Uterus (tissue), 3 donors: ENCODE measurements at regions not wholly inside any gene's neighbourhood (a gene's known extent, or its start where the extent isn't known, plus 50 kb on each side); places are given as distances from the start of the nearest gene placed in this dataset.

Source experiments
- DNase-seq, 2 donors: peaks; one replicate each; pipeline ENCODE4 v3.0.0-alpha.2; 2019 to 2020
- H3K27ac ChIP-seq, 2 donors: fragments of 200-600 bp; sonication (generic); 1 replicate in 1 of 2; 2 replicates in 1 of 2; pipeline ENCODE4 v1.5.1; 2016 to 2018
- H3K27me3 ChIP-seq, 2 donors: fragments of 200-600 bp; sonication (generic); one replicate each; pipeline ENCODE4 v1.5.1; 2018 to 2019; ENCODE audit warnings: control low read depth in 1 of 2
- H3K36me3 ChIP-seq, 2 donors: fragments of 200-600 bp; sonication (generic); one replicate each; pipeline ENCODE4 v1.5.1; 2019; ENCODE audit warnings: control low read depth in 1 of 2
- H3K4me1 ChIP-seq, 2 donors: fragments of 200-600 bp; sonication (generic); one replicate each; pipeline ENCODE4 v1.5.1; 2018 to 2019; ENCODE audit warnings: control low read depth in 1 of 2
- H3K4me3 ChIP-seq, 2 donors: fragments of 200-600 bp; sonication (generic); 1 replicate in 1 of 2; 2 replicates in 1 of 2; pipeline ENCODE4 v1.5.1; 2018 to 2019; ENCODE audit warnings: mild to moderate bottlenecking in 1 of 2
- H3K9me3 ChIP-seq, 2 donors: fragments of 200-600 bp; sonication (generic); one replicate each; pipeline ENCODE4 v1.5.1; 2019; ENCODE audit warnings: control low read depth in 1 of 2
- CTCF ChIP-seq, 4 experiments: fragments of 200-600 bp in 2 of 4; fragments of 450-650 bp in 2 of 4; sonication (generic) in 2 of 4; IDR thresholded peaks; one replicate each; pipeline ENCODE4 v1.5.1; 2016 to 2019; ENCODE audit warnings: antibody characterized with exemption in 4 of 4, mild to moderate bottlenecking in 2 of 4, moderate library complexity in 1 of 4
- POLR2A ChIP-seq, 2 donors: fragments of 450-650 bp; IDR thresholded peaks; one replicate each; pipeline ENCODE4 v1.6.1; 2016; ENCODE audit warnings: antibody characterized with exemption in 2 of 2, mild to moderate bottlenecking in 1 of 2, moderate library complexity in 1 of 2
- intact Hi-C: fragments of 100-400 bp; cut with DNase I; formaldehyde crosslinking; loops from one replicate; pipeline ENCODE4 v1.15.1; 2023; ENCODE audit warnings: low total_unique reads
- donor health status: DM: yes; HTN: yes; CAD: no.

- Histone ChIP-seq H3K36me3 (no peaks in the 10 kb centered on the region), H3K27me3 (no peaks in the 10 kb centered on the region), H3K4me1 (no peaks in the 10 kb centered on the region), H3K27ac (no peak overlapping the region), H3K4me3 (no peak overlapping the region), H3K9me3 (no peaks in the 10 kb centered on the region)
- intact Hi-C loops = no loop called here
- no peak for TF ChIP-seq POLR2A (IDR thresholded peaks at IDR 0.05)
- no peak for TF ChIP-seq CTCF (IDR thresholded peaks at IDR 0.05)
- DNase-seq = no peak
Observed at GRCh38 chr3:152916753-152917279, 81.9 kb downstream of the P2RY1 start.

- H3K27ac ChIP-seq = no peak overlapping the region
- H3K4me3 ChIP-seq = no peak overlapping the region
- H3K36me3 ChIP-seq = no peaks in the 10 kb centered on the region
- H3K27me3 ChIP-seq = no peaks in the 10 kb centered on the region
- DNase-seq = no peak
- TF ChIP-seq CTCF (IDR thresholded peaks at IDR 0.05) (no peak), POLR2A (IDR thresholded peaks at IDR 0.05) (no peak)
- no peaks in the 10 kb centered on the region for H3K4me1 ChIP-seq
- H3K9me3 ChIP-seq = no peaks in the 10 kb centered on the region
- intact Hi-C loops = no loop called here
Observed at GRCh38 chr3:152921351-152921750, 86.4 kb downstream of the P2RY1 start.

- Histone ChIP-seq H3K27ac (no peak overlapping the region), H3K4me1 (no peaks in the 10 kb centered on the region), H3K36me3 (no peaks in the 10 kb centered on the region), H3K4me3 (no peak overlapping the region), H3K9me3 (no peaks in the 10 kb centered on the region), H3K27me3 (no peaks in the 10 kb centered on the region)
- no peak for DNase-seq
- TF ChIP-seq CTCF (IDR thresholded peaks at IDR 0.05) = no peak
- TF ChIP-seq POLR2A (IDR thresholded peaks at IDR 0.05) = no peak
- intact Hi-C loops = no loop called here
Observed at GRCh38 chr3:152922554-152922953, 87.6 kb downstream of the P2RY1 start.

- intact Hi-C loops = no loop called here
Observed at GRCh38 chr3:152927131-152927530, 92.2 kb downstream of the P2RY1 start.

GRCh38 chr3:152930516-152930915 lies 95.6 kb downstream of the P2RY1 start:
- Histone ChIP-seq H3K9me3 (no peaks in the 10 kb centered on the region), H3K27me3 (no peaks in the 10 kb centered on the region), H3K4me1 (no peaks in the 10 kb centered on the region), H3K36me3 (no peaks in the 10 kb centered on the region), H3K4me3 (no peak overlapping the region), H3K27ac (no peak overlapping the region)
- no peak for DNase-seq
- intact Hi-C loops = no loop called here
- TF ChIP-seq CTCF (IDR thresholded peaks at IDR 0.05) = no peak
- TF ChIP-seq POLR2A (IDR thresholded peaks at IDR 0.05) = no peak

More at GRCh38 chr3:152927131-152927530, 92.2 kb downstream of the P2RY1 start:
- H3K36me3 ChIP-seq = no peaks in the 10 kb centered on the region
- no peak for DNase-seq
- H3K4me1 ChIP-seq = no peaks in the 10 kb centered on the region
- H3K9me3 ChIP-seq = no peaks in the 10 kb centered on the region
- no peak overlapping the region for H3K4me3 ChIP-seq
- no peak overlapping the region for H3K27ac ChIP-seq
- no peaks in the 10 kb centered on the region for H3K27me3 ChIP-seq
- TF ChIP-seq CTCF (IDR thresholded peaks at IDR 0.05) = no peak
- no peak for TF ChIP-seq POLR2A (IDR thresholded peaks at IDR 0.05)
